ENCODE measurements at regions not wholly inside any gene's neighbourhood (a gene's known extent, or its start where the extent isn't known, plus 50 kb on each side); places are given as distances from the start of the nearest gene placed in this dataset.

GRCh38 chr5:36450229-36451014, 148.7 kb upstream of the RANBP3L start:
- no peak for DNase-seq (ENCODE audit: low read depth)
- Histone ChIP-seq H3K27me3 (ENCODE audit: control insufficient read depth, insufficient read depth, low read length) (peaks cover 4% of the 10 kb centered on the region; the same call in 1 of the 2 replicates), H3K4me3 (ENCODE audit: low read depth, low read length) (no peak overlapping the region), H3K36me3 (ENCODE audit: control insufficient read depth, insufficient read depth, low read length) (no peaks in the 10 kb centered on the region)
- ChIA-PET POLR2A (no interaction called here), CTCF (interaction anchor here (1.1 kb wide), 1 partner anchor 57 kb away, joined by 3 read pairs; no protein-coding TSS in a partner anchor)
- TF ChIP-seq, protein P1, sequence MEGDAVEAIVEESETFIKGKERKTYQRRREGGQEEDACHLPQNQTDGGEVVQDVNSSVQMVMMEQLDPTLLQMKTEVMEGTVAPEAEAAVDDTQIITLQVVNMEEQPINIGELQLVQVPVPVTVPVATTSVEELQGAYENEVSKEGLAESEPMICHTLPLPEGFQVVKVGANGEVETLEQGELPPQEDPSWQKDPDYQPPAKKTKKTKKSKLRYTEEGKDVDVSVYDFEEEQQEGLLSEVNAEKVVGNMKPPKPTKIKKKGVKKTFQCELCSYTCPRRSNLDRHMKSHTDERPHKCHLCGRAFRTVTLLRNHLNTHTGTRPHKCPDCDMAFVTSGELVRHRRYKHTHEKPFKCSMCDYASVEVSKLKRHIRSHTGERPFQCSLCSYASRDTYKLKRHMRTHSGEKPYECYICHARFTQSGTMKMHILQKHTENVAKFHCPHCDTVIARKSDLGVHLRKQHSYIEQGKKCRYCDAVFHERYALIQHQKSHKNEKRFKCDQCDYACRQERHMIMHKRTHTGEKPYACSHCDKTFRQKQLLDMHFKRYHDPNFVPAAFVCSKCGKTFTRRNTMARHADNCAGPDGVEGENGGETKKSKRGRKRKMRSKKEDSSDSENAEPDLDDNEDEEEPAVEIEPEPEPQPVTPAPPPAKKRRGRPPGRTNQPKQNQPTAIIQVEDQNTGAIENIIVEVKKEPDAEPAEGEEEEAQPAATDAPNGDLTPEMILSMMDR (IDR thresholded peaks at IDR 0.05; ENCODE audit: insufficient read depth, low read depth, low read length), result no peak

DNA sequence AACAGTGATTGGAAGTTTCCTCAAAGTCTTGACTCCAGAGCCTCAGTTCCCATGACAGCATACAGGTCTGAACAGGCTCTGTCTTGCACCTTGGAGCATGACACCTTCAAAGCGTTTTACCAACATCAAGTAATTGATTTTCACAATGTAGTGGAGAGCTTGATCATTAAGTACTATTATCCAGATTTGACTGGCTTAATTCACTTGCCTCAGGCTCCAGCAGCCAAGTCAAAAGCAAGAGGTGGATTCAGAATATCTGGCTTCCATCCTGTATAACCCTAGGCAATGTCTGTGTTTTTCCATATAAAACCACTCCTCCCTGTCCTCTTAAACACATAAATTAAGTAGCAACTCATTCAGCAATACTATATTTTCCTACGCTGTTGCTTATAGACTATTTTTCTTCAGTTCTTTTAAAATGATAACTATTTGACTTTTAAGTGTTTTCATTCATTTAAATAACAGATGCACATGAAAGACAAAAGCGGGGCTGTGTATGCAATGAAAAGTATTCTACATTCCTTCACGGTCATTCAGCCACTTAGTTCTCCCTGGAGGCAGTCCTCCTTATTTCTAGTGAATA, 150.8 kb upstream of the RANBP3L start:
- H3K36me3 ChIP-seq (ENCODE audit: control insufficient read depth, insufficient read depth, low read length), result no peaks in the 10 kb centered on the region
- peaks cover 4% of the 10 kb centered on the region; the same call in 1 of the 2 replicates for H3K27me3 ChIP-seq (ENCODE audit: control insufficient read depth, insufficient read depth, low read length)
- POLR2A ChIA-PET, result no interaction called here
- H3K4me3 ChIP-seq (ENCODE audit: low read depth, low read length), result no peak overlapping the region
- no peak for DNase-seq (ENCODE audit: low read depth)
- TF ChIP-seq, protein P1 (IDR thresholded peaks at IDR 0.05; ENCODE audit: insufficient read depth, low read depth, low read length), result no peak
- CTCF ChIA-PET, result no interaction called here

DNA sequence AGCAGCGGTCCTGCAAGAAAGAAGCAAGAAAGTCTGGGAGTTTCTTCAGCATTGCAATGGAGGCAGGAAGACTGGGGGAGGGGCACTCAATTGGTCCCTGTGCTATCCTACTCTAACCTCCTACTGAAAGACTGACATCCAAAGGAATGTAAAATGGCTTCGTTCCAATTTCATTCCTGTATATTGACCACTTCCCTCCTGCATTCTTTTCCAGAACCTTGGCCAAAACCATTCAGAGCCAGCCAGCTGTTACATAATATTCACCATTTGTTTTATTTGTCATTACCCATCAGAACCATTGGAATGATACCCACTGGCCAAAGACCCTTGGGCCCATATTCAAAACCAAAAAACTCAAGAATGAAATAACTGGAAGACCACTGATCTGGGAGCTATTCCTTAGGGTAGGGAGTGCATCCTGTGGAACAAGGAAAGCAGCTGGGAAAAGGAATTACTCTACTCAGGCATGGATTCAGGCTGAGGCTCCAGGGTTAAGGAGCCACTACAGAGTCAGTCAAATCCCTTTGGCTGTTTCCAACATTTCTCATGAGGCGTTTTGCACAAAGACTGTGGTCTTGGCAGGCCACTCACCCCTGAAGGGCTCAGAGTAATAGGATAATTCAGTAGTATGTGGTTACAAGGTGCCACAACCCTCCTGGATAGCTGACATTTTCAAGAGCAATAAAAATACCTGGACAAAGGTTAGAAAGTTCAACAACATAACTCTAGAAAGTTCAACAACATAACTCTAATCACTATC, 148.7 kb upstream of the SLC1A3 start:
- ChIA-PET POLR2A (no interaction called here), CTCF (interaction anchor here (1.4 kb wide), 1 partner anchor 238 kb away, joined by 3 read pairs; no protein-coding TSS in a partner anchor)
- Histone ChIP-seq H3K27me3 (ENCODE audit: control insufficient read depth, insufficient read depth, low read length) (no peaks in the 10 kb centered on the region), H3K4me3 (ENCODE audit: low read depth, low read length) (no peak overlapping the region), H3K36me3 (ENCODE audit: control insufficient read depth, insufficient read depth, low read length) (no peaks in the 10 kb centered on the region)
- TF ChIP-seq, protein P1 (IDR thresholded peaks at IDR 0.05; ENCODE audit: insufficient read depth, low read depth, low read length), result no peak
- DNase-seq (ENCODE audit: low read depth), result no peak

GRCh38 chr5:36458746-36459145, 147.7 kb upstream of the SLC1A3 start:
- POLR2A ChIA-PET, result no interaction called here

More at GRCh38 chr5:36458746-36459145, 147.7 kb upstream of the SLC1A3 start:
- H3K27me3 ChIP-seq (ENCODE audit: control insufficient read depth, insufficient read depth, low read length), result no peaks in the 10 kb centered on the region
- TF ChIP-seq, protein P1 (IDR thresholded peaks at IDR 0.05; ENCODE audit: insufficient read depth, low read depth, low read length), result no peak
- H3K4me3 ChIP-seq (ENCODE audit: low read depth, low read length), result no peak overlapping the region
- DNase-seq (ENCODE audit: low read depth), result no peak
- no peaks in the 10 kb centered on the region for H3K36me3 ChIP-seq (ENCODE audit: control insufficient read depth, insufficient read depth, low read length)
- CTCF ChIA-PET, result interaction anchor here (0.6 to 1.2 kb wide), 4 partner anchors 10 to 379 kb away, joined by 3 read pairs; no protein-coding TSS in a partner anchor

All from BJ (cell line).